Fibroblast of lung (primary cell): ENCODE measurements at regions not wholly inside any gene's neighbourhood (a gene's known extent, or its start where the extent isn't known, plus 50 kb on each side); places are given as distances from the start of the nearest gene placed in this dataset.

Experiments used
- CTCF ChIP-seq, 2 donors: IDR thresholded peaks in 1 of 2; conservative IDR thresholded peaks in 1 of 2; 1 replicate in 1 of 2; 2 replicates in 1 of 2; pipeline ENCODE4 v1.5.1; 2011 to 2012; ENCODE audit warnings: low read length in 2 of 2, control low read depth in 1 of 2, inconsistent platforms in 1 of 2, low read depth in 1 of 2, mild to moderate bottlenecking in 1 of 2
- EZH2 ChIP-seq: IDR thresholded peaks from 2 replicates; pipeline ENCODE4 v1.5.1; 2012; ENCODE audit warnings: low read length, control low read depth, mild to moderate bottlenecking; ENCODE audit errors: missing control alignments

- TF ChIP-seq EZH2 (no peak), CTCF (conservative IDR thresholded peaks at IDR 0.05 in 1 of 2, IDR thresholded peaks at IDR 0.05 in 1 of 2; ENCODE audit: low read depth in 1 of 2, low read length in 2 of 2) (no peak)
Measured at GRCh38 chr7:131941291-131941690, 384.9 kb upstream of the PODXL start.
